GM19025 (cell line): ENCODE measurements at regions not wholly inside any gene's neighbourhood (a gene's known extent, or its start where the extent isn't known, plus 50 kb on each side); places are given as distances from the start of the nearest gene placed in this dataset.
"Not testable (repeated sequence)": the region's sequence is repeated elsewhere in the genome, so short reads cannot be mapped to it uniquely, and the experiment has no call there.

ENCODE experiments used
- ATAC-seq: cut with Tn5 transposase; IDR thresholded peaks from one replicate; pipeline ENCODE4 v1.9.1; 2021; ENCODE audit warnings: mild to moderate bottlenecking, low read depth, moderate library complexity; ENCODE audit not compliant: unreplicated experiment

- no peak for ATAC-seq
Measured at GRCh38 chr4:143819029-143819428, 86.3 kb downstream of the GYPE start.

- ATAC-seq: not testable (repeated sequence)
Measured at GRCh38 chr4:143817866-143818265, 87.5 kb downstream of the GYPE start.

GRCh38 chr4:143815375-143815774 lies 90.0 kb downstream of the GYPE start:
- ATAC-seq: not testable (repeated sequence)

GRCh38 chr4:143813431-143814154 lies 91.8 kb downstream of the GYPE start:
- not testable (repeated sequence) for ATAC-seq

GRCh38 chr4:143791693-143792092 lies 91.2 kb upstream of the FREM3 start:
- not testable (repeated sequence) for ATAC-seq

GRCh38 chr4:143790425-143790824 lies 90.0 kb upstream of the FREM3 start:
- ATAC-seq: not testable (repeated sequence)

GRCh38 chr4:143789618-143790017 lies 89.1 kb upstream of the FREM3 start:
- ATAC-seq: not testable (repeated sequence)

GRCh38 chr4:143784567-143784966 lies 84.1 kb upstream of the FREM3 start:
- no peak for ATAC-seq

- no peak for ATAC-seq
Measured at GRCh38 chr4:143782521-143782920, 82.0 kb upstream of the FREM3 start.

GRCh38 chr4:143773998-143774895 lies 73.8 kb upstream of the FREM3 start:
- ATAC-seq: peak; percentile 100

- ATAC-seq: no peak
Measured at GRCh38 chr4:143771269-143771668, 70.8 kb upstream of the FREM3 start.

GRCh38 chr4:143768007-143768591 lies 67.6 kb upstream of the FREM3 start:
- ATAC-seq: no peak

- ATAC-seq: no peak
Measured at GRCh38 chr4:143763587-143763986, 63.1 kb upstream of the FREM3 start.

GRCh38 chr4:143762511-143762910 lies 62.0 kb upstream of the FREM3 start:
- ATAC-seq: no peak
